Stomach (tissue), 4 donors: ENCODE measurements at regions not wholly inside any gene's neighbourhood (a gene's known extent, or its start where the extent isn't known, plus 50 kb on each side); places are given as distances from the start of the nearest gene placed in this dataset.

Source experiments
- CTCF ChIP-seq, 7 experiments: fragments of 450-650 bp in 4 of 7; fragments of 200-600 bp in 3 of 7; sonication (generic) in 3 of 7; IDR thresholded peaks; one replicate each; pipeline ENCODE4 v1.5.1; 2016 to 2019; ENCODE audit warnings: antibody characterized with exemption in 7 of 7, control low read depth in 2 of 7, mild to moderate bottlenecking in 1 of 7
- POLR2AphosphoS5 ChIP-seq, 3 donors: sonication (generic); formaldehyde crosslinking; IDR thresholded peaks; one replicate each; pipeline ENCODE4 v1.6.1; 2016; ENCODE audit warnings: antibody characterized with exemption in 3 of 3

- TF ChIP-seq CTCF (IDR thresholded peaks at IDR 0.05): no peak
- TF ChIP-seq POLR2AphosphoS5 (IDR thresholded peaks at IDR 0.05): no peak
Observed at GRCh38 chr10:108840944-108841343, 1082.4 kb downstream of the XPNPEP1 start.
